Lower leg skin (tissue), 3 donors: ENCODE measurements at regions not wholly inside any gene's neighbourhood (a gene's known extent, or its start where the extent isn't known, plus 50 kb on each side); places are given as distances from the start of the nearest gene placed in this dataset.

Source experiments
- POLR2A ChIP-seq, 2 donors: fragments of 450-650 bp; IDR thresholded peaks; one replicate each; pipeline ENCODE4 v1.6.1; 2016 to 2017; ENCODE audit warnings: antibody characterized with exemption in 2 of 2, mild to moderate bottlenecking in 1 of 2, moderate library complexity in 1 of 2
- TF ChIP-seq, protein P1 (sequence below), 3 donors: fragments of 450-650 bp; IDR thresholded peaks; one replicate each; pipeline ENCODE4 v1.5.1; 2016; ENCODE audit warnings: antibody characterized with exemption in 3 of 3, mild to moderate bottlenecking in 3 of 3, moderate library complexity in 2 of 3

DNA sequence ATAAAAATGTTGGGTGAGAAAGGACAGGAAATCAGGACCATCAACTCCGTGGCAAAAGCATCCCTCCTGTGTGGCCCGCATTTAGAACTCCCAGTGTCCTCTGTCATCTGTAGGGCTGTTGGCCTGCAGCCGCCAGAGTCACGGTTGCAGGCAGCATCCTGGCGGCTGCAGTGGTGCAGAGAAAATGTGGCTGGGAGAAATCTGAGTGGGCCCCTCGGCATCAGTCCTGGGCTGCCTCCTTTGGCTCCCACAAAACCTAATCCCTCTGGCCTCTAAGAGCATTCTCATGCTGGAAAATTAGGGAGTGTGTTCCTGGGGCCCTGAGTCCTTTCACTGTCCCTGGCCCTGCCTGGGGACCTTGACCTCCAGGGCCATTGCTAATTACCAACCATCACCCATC is 121.9 kb downstream of the WT1 start:
- TF ChIP-seq, protein P1, sequence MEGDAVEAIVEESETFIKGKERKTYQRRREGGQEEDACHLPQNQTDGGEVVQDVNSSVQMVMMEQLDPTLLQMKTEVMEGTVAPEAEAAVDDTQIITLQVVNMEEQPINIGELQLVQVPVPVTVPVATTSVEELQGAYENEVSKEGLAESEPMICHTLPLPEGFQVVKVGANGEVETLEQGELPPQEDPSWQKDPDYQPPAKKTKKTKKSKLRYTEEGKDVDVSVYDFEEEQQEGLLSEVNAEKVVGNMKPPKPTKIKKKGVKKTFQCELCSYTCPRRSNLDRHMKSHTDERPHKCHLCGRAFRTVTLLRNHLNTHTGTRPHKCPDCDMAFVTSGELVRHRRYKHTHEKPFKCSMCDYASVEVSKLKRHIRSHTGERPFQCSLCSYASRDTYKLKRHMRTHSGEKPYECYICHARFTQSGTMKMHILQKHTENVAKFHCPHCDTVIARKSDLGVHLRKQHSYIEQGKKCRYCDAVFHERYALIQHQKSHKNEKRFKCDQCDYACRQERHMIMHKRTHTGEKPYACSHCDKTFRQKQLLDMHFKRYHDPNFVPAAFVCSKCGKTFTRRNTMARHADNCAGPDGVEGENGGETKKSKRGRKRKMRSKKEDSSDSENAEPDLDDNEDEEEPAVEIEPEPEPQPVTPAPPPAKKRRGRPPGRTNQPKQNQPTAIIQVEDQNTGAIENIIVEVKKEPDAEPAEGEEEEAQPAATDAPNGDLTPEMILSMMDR (IDR thresholded peaks at IDR 0.05): no peak
- no peak for TF ChIP-seq POLR2A (IDR thresholded peaks at IDR 0.05)
